HG03039 (cell line): ENCODE measurements at regions not wholly inside any gene's neighbourhood (a gene's known extent, or its start where the extent isn't known, plus 50 kb on each side); places are given as distances from the start of the nearest gene placed in this dataset.
A peak's percentile ranks its signal among the peaks of the same experiment; 100 is the strongest.

Experiments used
- ATAC-seq: cut with Tn5 transposase; IDR thresholded peaks from one replicate; pipeline ENCODE4 v1.9.1; 2021; ENCODE audit warnings: mild to moderate bottlenecking, moderate library complexity; ENCODE audit not compliant: unreplicated experiment

DNA sequence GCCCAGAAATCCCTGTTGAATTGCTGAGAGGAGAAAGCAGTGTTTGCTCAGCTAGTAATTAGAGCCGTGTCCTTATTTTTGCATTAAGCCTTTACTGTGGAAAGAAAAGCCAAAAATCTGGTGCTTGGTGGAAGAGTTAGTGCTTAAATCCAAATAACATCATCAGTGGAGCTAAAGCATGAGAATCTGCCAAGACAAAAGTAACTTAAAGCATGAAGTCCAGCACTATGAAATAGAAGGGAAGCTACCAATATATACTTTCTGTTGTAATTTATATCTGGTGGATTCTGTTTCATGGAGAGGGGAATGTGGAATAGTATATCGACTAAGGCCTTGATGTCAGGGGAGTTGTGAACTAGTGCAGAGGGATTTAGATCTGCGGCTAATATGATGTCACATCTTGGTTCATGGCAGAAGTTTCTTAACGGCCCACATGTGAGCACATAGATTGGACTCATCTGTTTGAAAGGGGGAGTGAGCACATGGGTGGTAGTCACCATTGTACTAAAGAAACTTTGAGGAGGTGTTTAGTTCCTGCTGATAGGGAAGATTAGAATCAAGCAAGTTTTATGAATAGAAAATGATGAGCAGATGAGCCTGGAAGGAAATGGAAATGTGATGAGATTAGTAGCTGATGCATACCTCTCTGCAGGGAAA, 224.4 kb upstream of the MTNR1B start:
- no peak for ATAC-seq

DNA sequence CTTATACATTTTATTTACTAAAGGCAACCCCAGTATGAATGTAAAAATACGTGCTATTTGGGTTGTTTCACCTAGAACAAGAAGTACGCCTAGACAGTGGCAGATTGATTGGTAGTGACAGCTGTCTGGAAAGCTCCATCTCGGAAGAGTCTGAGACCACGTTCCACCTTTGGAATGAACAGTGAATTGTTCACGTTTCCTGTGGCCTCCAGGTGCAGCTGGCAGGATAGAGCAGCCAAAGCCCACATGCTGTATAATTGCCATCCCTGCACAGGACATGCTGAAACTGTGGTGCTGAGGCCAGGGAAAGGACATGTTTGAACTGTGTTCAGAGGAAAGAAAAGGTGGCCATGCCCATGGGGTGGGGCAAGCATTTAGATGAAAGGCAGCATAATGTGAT, 218.7 kb upstream of the MTNR1B start:
- no peak for ATAC-seq

- no peak for ATAC-seq
Measured at GRCh38 chr11:92751594-92751993, 217.9 kb upstream of the MTNR1B start.

GRCh38 chr11:92752122-92752521, 217.3 kb upstream of the MTNR1B start:
- ATAC-seq: no peak

DNA sequence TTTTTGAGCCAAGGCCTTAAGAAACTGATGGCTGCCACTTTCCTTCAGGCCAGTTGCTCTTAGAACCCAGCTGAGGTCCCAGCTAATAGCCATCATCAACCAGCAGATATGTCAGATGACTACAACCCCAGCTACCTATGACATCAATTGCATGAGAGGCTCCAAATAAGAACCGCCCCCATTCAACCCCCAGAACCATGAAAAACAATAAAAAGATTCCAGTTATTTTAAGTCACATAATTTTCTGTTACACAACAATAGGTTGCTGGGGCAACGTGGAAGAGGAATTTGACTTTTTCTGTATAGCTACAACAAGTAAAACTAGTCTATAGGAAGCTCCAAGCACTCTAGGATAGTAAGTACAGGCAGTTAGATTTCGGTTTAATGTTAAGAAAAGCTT, 216.3 kb upstream of the MTNR1B start:
- no peak for ATAC-seq

GRCh38 chr11:92758241-92758780, 211.1 kb upstream of the MTNR1B start:
- no peak for ATAC-seq

DNA sequence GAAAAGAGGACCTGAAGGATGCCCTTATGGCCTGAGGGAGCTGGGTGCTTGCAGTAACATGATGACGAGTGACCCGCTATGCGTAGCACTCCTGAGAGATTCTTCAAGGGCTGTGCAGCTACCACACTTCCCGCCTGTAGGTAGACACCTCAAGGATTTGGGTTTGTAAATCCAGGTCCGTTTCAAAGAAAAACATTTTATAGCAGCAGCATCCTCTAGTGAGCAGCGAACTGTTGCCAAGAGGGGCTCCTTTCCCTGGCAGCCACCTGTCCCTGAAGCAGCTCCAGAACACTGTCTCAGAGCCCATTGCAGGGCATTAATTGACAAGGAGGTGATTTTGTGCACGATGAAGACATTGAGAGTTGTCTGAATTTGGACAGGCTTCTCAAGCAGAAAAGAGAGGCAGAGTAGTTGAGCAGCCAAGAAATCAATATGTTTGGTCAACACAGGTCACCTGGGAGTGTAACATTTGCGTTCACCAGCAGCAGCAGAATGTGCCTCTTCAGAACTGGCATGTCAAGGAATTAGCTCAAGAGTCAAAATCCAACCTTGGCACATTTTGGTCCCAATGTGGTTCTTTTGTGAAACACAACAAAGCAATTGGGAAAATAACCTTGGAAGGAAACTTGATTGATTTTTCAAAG, 209.8 kb upstream of the MTNR1B start:
- no peak for ATAC-seq

DNA sequence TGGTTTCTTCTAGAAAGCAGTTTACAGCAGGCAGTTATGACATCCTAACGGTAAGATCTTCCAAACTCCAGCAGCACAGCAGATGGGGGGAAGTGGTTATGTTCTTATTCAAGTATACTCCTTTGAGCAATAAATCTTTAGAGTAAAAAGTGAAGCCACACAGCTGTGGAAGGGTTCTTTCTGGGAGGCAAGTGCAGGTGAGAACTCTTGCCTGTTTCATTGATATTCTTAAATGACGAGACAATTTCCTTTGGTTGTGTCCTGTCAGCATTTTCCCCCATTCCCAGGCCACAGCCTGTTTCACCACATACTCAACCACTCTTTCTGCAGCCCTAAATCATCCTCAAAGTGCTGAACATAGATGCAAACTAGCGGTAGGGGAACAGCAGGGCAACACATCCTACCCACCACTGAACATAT, 207.3 kb upstream of the MTNR1B start:
- ATAC-seq: no peak

DNA sequence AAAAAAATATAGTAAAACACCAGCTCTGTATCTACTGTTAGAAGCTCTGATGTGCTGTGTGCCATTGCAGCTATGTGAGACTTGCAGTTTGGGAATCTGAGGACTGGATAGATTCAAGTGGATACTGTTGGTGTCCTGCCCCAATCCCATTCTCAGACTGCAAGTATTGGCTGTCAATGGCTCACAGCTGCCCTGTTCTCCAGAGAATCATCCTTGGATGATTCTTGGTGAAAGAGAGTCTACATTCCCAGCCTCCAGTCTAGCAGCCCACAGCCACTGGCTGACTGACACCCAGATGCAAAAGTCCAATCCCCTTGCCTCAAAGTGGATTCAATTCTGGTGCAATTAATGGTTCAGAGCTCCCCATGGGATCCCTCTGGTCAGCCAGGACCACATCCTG, 206.1 kb upstream of the MTNR1B start:
- no peak for ATAC-seq

DNA sequence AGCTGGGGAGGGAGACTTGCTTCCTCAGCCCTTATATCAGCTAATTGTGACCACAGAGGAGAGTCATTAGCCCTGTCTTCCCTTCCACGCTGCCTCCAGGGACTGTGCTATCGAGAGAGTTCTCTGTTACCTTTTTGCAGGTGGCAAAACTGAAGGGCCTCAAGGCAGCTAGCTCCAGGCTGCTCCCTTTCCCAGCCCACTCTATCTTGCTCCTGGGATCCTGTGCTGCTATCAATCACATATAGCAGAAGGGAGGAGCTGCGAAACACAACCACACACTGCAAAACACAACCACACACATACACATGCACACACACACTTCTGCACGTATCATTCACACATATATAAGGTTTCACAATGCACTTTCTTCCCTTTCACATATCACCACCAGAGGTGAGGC, 205.3 kb upstream of the MTNR1B start:
- ATAC-seq: no peak

- ATAC-seq: no peak
Measured at GRCh38 chr11:92765082-92765840, 204.2 kb upstream of the MTNR1B start.

DNA sequence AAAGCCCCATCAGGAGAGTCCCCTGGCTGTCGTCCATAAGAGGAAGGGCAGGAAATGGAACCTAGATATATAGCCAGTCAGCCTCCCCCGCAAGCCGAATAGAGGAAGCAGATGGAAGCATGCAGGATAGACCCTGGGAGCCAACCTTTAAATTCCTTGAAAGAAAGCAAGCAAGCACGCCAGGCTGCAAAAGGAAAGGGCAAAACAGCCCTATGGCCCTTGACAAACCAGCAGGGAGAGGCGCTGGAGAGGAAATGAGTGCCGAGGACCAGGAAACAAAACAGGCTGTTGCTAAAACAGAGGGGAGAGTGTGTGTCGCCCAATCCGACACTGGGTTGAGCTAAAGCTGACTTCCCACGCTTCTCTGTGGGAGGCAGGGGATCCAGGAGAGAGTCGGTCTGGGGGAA, 203.5 kb upstream of the MTNR1B start:
- ATAC-seq: no peak

GRCh38 chr11:92766698-92767097, 202.8 kb upstream of the MTNR1B start:
- no peak for ATAC-seq

DNA sequence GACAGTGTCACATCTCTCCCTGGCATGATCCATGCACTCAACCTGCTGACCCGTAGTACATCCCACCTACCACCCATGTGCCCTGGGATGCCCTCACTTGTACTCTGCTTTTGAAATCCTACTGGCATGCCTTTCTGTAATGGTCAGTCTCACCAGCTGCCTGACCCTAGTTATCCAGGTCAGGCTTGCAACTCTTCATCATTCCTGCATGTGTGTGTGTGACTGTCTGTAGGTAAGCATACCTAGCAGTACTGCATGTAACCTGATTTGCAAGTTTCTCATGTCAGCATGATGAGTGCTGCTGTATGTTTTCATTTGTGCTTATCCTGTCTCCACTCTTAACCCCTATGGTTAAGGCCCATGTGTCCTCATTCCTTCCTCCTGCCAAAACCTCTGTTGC, 202.0 kb upstream of the MTNR1B start:
- no peak for ATAC-seq

- no peak for ATAC-seq
Measured at GRCh38 chr11:92768121-92768840, 201.2 kb upstream of the MTNR1B start.

DNA sequence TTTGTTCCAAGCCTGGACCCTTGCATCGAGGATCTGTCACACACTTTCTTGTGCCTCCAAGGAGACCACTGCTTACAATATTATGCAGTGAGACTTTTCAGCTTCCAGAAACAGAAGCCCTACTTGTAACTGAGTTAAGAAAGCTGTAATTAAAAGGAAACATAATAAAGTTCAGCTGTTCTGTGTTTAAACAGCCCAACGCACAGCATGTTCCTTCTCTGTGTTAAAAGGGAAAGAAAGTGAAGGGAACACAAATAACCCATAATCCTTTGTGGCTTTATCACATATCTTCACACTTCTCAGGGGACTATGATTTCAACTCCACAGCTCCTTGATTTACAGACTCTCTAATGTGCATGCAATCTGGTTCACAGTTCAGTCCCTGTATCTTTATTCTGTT, 200.3 kb upstream of the MTNR1B start:
- ATAC-seq: no peak

DNA sequence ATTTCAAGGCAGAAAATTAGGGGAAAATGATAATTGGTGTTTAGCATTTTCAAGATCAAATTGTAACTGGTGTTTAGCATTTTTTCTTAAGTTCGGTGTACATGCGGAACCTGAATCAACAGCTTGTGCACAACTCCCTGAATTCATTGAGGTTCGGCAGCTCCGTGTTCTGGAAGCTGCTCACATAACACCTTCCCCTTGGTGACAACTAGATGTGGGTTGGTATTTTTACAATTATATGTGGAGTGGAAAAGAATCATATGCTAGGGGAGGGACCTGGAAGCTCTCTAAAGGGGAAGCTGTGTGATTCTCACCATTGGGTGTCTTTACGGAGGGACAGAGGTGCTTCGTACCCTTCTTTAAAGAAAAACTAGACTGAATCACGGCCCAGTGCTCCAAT, 199.0 kb upstream of the MTNR1B start:
- no peak for ATAC-seq

DNA sequence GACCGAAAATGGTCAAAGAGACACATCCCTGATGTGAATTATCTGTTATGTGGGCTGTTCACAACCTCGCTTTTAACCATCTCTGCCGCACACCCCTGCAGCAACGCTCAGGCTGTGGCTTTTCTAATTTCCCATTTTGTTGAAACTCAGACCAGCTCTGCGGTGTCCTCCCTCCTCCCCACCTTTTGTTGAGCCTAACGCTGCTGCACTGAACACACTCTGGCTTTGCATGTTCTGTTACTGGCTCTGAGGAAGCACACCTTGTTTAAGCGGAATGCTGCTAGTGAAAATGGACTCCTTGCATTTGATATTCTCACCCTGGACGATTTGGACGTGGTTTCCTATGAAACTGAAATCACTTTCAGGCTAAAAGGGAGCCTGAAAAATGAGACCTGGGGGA, 198.5 kb upstream of the MTNR1B start:
- ATAC-seq: no peak

DNA sequence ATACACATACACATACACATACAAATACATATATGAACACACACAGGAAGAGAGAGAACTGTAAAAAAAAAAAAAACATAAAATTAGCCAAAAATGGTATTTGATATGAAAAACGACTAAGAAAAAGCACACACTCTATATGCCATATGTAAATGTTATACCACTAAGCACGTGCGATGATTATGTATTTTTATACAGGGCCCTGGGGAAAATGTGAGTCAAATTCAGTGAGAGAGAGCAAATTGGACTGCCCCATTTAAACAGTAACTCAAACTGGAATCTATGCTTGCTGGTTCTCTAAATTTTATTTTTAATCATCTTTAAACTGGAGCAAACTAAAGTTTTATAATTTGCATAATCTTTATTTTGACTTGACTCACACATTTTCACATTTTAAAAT, 197.8 kb upstream of the MTNR1B start:
- ATAC-seq: no peak

- peak; percentile 48 for ATAC-seq
Measured at GRCh38 chr11:92775003-92775676, 194.3 kb upstream of the MTNR1B start.

GRCh38 chr11:92776676-92777075, 192.8 kb upstream of the MTNR1B start:
- no peak for ATAC-seq
